GM10248 (cell line): ENCODE measurements at regions not wholly inside any gene's neighbourhood (a gene's known extent, or its start where the extent isn't known, plus 50 kb on each side); places are given as distances from the start of the nearest gene placed in this dataset.

Source experiments
- CTCF ChIA-PET: fragments of 300-600 bp; sonication (Branson Sonifier 250); formaldehyde crosslinking; extraction: SDS; loops from one replicate; lab custom pipeline; 2021; ENCODE audit warnings: antibody characterized with exemption; lab: Yijun Ruan, JAX
- POLR2A ChIA-PET: fragments of 350-650 bp; sonication (Branson Sonifier 250); formaldehyde crosslinking; extraction: SDS; loops from one replicate; lab custom pipeline; 2020; ENCODE audit warnings: antibody characterized with exemption; lab: Yijun Ruan, JAX
- DNase-seq: peaks from one replicate; pipeline ENCODE4 v3.0.0; 2012; ENCODE audit errors: extremely low spot score
- CTCF ChIP-seq: IDR thresholded peaks from 2 replicates; pipeline ENCODE4 v1.5.1; 2012; ENCODE audit warnings: mild to moderate bottlenecking, low read depth; ENCODE audit errors: extremely low read depth, missing control alignments, control extremely low read depth

GRCh38 chr9:87275047-87275725 lies 222.5 kb upstream of the DAPK1 start:
- ChIA-PET POLR2A (no interaction called here), CTCF (no interaction called here)
- DNase-seq = no peak
- TF ChIP-seq CTCF = no peak

GRCh38 chr9:87276327-87276841 lies 221.3 kb upstream of the DAPK1 start:
- no peak for DNase-seq
- ChIA-PET CTCF (no interaction called here), POLR2A (no interaction called here)
- TF ChIP-seq CTCF = no peak

- TF ChIP-seq CTCF = no peak
- CTCF ChIA-PET = no interaction called here
- no peak for DNase-seq
These were observed 220.8 kb upstream of the DAPK1 start for GRCh38 chr9:87276851-87277261.

GRCh38 chr9:87277346-87277745 lies 220.3 kb upstream of the DAPK1 start:
- POLR2A ChIA-PET = no interaction called here
- no peak for TF ChIP-seq CTCF
- CTCF ChIA-PET = interaction anchor here (1.2 kb wide), 1 partner anchor 60 kb away, joined by 3 read pairs; no protein-coding TSS in a partner anchor

More at GRCh38 chr9:87276851-87277261, 220.8 kb upstream of the DAPK1 start:
- POLR2A ChIA-PET = no interaction called here

GRCh38 chr9:87278971-87279733 lies 218.5 kb upstream of the DAPK1 start:
- ChIA-PET CTCF (interaction anchor here (0.7 kb wide), 1 partner anchor 59 kb away, joined by 3 read pairs; no protein-coding TSS in a partner anchor), POLR2A (no interaction called here)
- TF ChIP-seq CTCF = no peak

More at GRCh38 chr9:87277346-87277745, 220.3 kb upstream of the DAPK1 start:
- no peak for DNase-seq

GRCh38 chr9:87280421-87280820 lies 217.2 kb upstream of the DAPK1 start:
- POLR2A ChIA-PET = no interaction called here
- CTCF ChIA-PET = no interaction called here
- no peak for DNase-seq
- no peak for TF ChIP-seq CTCF

More at GRCh38 chr9:87278971-87279733, 218.5 kb upstream of the DAPK1 start:
- no peak for DNase-seq
